ENCODE measurements at regions not wholly inside any gene's neighbourhood (a gene's known extent, or its start where the extent isn't known, plus 50 kb on each side); places are given as distances from the start of the nearest gene placed in this dataset.

- Mint-ChIP-seq H3K27me3 (ENCODE audit: low read depth) (peaks cover 8% of the 10 kb centered on the region), H3K36me3 (ENCODE audit: insufficient read depth) (no peaks in the 10 kb centered on the region), H3K9me3 (no peaks in the 10 kb centered on the region), H3K4me1 (ENCODE audit: low read depth) (no peaks in the 10 kb centered on the region), H3K4me3 (no peak overlapping the region)
- no peak for ATAC-seq
- no peak for DNase-seq
These were observed 312.9 kb upstream of the PODXL start for GRCh38 chr7:131869169-131869844.

DNA sequence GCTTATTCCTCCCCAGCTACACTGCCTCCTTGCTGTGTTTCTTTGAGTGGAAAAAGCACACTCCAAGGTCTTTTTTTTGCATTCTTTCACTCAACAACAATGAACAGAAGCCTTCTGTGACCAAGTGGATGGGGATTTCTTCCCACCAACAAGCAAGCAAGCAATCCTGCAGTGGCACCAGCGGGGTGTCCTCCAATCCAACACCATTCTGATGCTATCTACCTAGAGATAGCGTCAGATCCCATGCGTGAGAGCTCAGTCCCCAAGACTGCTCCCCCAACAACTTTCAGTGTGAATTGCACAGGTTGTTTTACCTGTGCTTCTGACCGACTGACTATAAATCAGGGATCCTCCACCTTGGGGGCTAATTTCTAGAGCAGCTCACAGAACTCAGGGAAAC lies 311.0 kb upstream of the PODXL start:
- H3K36me3 Mint-ChIP-seq (ENCODE audit: insufficient read depth) = no peaks in the 10 kb centered on the region
- peaks cover 3% of the 10 kb centered on the region for H3K27me3 Mint-ChIP-seq (ENCODE audit: low read depth)
- no peak for DNase-seq
- H3K4me1 Mint-ChIP-seq (ENCODE audit: low read depth) = no peaks in the 10 kb centered on the region
- no peak for ATAC-seq
- H3K9me3 Mint-ChIP-seq = no peaks in the 10 kb centered on the region
- H3K4me3 Mint-ChIP-seq = no peak overlapping the region

GRCh38 chr7:131865911-131866310 lies 309.5 kb upstream of the PODXL start:
- Mint-ChIP-seq H3K4me3 (no peak overlapping the region), H3K9me3 (no peaks in the 10 kb centered on the region), H3K4me1 (ENCODE audit: low read depth) (no peaks in the 10 kb centered on the region), H3K36me3 (ENCODE audit: insufficient read depth) (no peaks in the 10 kb centered on the region), H3K27me3 (ENCODE audit: low read depth) (no peaks in the 10 kb centered on the region)
- DNase-seq (no peak), ATAC-seq (no peak)

GRCh38 chr7:131861620-131862346 lies 305.4 kb upstream of the PODXL start:
- DNase-seq (no peak), ATAC-seq (no peak)
- Mint-ChIP-seq H3K36me3 (ENCODE audit: insufficient read depth) (no peaks in the 10 kb centered on the region), H3K9me3 (no peaks in the 10 kb centered on the region), H3K27me3 (ENCODE audit: low read depth) (no peaks in the 10 kb centered on the region), H3K4me1 (ENCODE audit: low read depth) (no peaks in the 10 kb centered on the region), H3K4me3 (no peak overlapping the region)

- H3K36me3 Mint-ChIP-seq (ENCODE audit: insufficient read depth) = no peaks in the 10 kb centered on the region
- no peaks in the 10 kb centered on the region for H3K9me3 Mint-ChIP-seq
- DNase-seq (peak; percentile 8), ATAC-seq (peak; percentile 58 to 74)
- no peak overlapping the region for H3K4me3 Mint-ChIP-seq
- no peaks in the 10 kb centered on the region for H3K4me1 Mint-ChIP-seq (ENCODE audit: low read depth)
- no peaks in the 10 kb centered on the region for H3K27me3 Mint-ChIP-seq (ENCODE audit: low read depth)
These were observed 302.9 kb upstream of the PODXL start for GRCh38 chr7:131859147-131859821.

DNA sequence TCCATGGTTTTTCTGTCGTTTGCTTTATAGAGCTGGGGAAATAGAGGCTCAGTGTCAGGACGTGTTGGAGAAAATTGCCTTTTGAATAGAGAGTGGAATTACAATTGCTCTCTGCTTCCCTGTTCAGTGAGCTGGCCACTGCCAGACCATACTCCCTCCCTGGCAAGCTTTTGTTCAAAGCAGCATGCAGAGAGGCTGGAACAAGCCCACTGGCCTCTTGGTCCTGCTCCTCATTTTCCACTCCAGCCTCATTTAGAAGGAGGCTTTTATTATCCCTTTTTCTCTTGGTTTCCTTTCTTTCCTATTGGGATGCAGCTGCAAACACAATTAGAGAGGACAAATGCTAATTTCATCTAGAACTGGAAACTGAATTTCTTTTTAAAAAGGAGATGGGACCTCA lies 302.2 kb upstream of the PODXL start:
- Mint-ChIP-seq H3K36me3 (ENCODE audit: insufficient read depth) (no peaks in the 10 kb centered on the region), H3K27me3 (ENCODE audit: low read depth) (peaks cover 4% of the 10 kb centered on the region), H3K4me1 (ENCODE audit: low read depth) (no peaks in the 10 kb centered on the region), H3K9me3 (no peaks in the 10 kb centered on the region), H3K4me3 (no peak overlapping the region)
- DNase-seq (no peak), ATAC-seq (no peak)

GRCh38 chr7:131849472-131849871 lies 293.0 kb upstream of the PODXL start:
- H3K9me3 Mint-ChIP-seq = no peaks in the 10 kb centered on the region
- H3K36me3 Mint-ChIP-seq (ENCODE audit: insufficient read depth) = no peaks in the 10 kb centered on the region
- ATAC-seq (no peak), DNase-seq (no peak)
- H3K4me1 Mint-ChIP-seq (ENCODE audit: low read depth) = no peaks in the 10 kb centered on the region
- no peak overlapping the region for H3K4me3 Mint-ChIP-seq
- H3K27me3 Mint-ChIP-seq (ENCODE audit: low read depth) = peaks cover 8% of the 10 kb centered on the region

DNA sequence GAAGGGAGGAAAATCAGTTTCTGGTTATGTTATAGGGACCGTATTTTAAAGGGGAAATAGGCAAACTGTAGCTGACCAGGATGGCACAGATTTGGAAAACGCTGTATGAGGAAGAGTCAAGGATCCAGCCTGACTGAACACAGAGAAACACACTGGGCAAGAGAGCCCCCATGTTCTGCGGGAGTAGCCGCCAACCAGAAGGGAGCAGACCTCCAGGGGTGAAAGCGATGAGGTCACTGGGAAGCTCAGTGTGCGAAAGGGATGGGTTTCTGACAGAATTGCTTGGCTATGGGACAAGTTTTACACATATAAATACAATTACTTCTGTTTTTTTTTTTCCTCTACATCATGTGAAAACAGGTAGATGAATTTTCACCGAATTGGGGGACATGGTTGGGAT lies 291.6 kb upstream of the PODXL start:
- no peaks in the 10 kb centered on the region for H3K36me3 Mint-ChIP-seq (ENCODE audit: insufficient read depth)
- no peak overlapping the region for H3K4me3 Mint-ChIP-seq
- ATAC-seq (no peak), DNase-seq (no peak)
- H3K9me3 Mint-ChIP-seq = no peaks in the 10 kb centered on the region
- H3K4me1 Mint-ChIP-seq (ENCODE audit: low read depth) = no peaks in the 10 kb centered on the region
- H3K27me3 Mint-ChIP-seq (ENCODE audit: low read depth) = peaks cover 3% of the 10 kb centered on the region

DNA sequence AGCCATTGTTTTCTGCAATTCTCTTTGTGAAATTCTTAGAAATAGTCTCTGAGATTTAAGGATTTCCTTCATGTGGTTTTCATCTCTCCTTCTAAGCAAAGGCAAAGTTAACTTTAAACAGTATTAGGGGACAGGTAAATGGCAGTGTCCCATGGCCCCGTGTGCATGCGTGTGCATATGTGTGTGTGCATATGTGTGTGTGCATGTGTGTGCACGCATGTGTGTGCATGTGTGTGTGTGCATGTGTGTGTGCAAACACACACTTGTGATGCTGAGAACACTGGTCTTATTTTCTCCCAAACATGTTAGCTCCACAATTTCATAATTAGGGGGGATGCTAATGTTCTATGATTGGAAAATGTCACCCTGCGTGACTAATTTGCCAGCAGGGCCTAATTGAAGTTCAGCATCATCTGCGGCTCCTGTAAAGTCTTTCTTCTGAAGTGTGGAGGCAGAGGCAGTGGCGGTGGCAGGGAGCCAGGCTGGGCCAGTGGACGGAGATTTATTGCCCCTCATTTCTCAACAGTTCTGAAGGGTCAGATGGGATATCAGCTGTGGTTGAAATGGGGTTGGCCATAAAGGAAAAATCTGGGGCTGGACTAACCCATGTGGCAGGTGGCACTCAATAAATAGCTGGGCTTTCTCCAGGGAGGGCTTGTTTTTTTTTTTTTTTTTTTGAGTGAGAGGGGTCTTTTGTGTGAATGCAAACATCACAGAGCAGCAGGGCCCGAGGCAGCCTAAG lies 289.3 kb upstream of the PODXL start:
- H3K4me3 Mint-ChIP-seq = no peak overlapping the region
- H3K9me3 Mint-ChIP-seq = no peaks in the 10 kb centered on the region
- H3K36me3 Mint-ChIP-seq (ENCODE audit: insufficient read depth) = no peaks in the 10 kb centered on the region
- H3K4me1 Mint-ChIP-seq (ENCODE audit: low read depth) = no peaks in the 10 kb centered on the region
- DNase-seq = no peak
- ATAC-seq = no peak
- peaks cover 3% of the 10 kb centered on the region for H3K27me3 Mint-ChIP-seq (ENCODE audit: low read depth)

GRCh38 chr7:131844369-131844768 lies 287.9 kb upstream of the PODXL start:
- H3K4me3 Mint-ChIP-seq = no peak overlapping the region
- DNase-seq (no peak), ATAC-seq (no peak)
- H3K9me3 Mint-ChIP-seq = no peaks in the 10 kb centered on the region
- no peaks in the 10 kb centered on the region for H3K36me3 Mint-ChIP-seq (ENCODE audit: insufficient read depth)
- H3K4me1 Mint-ChIP-seq (ENCODE audit: low read depth) = no peaks in the 10 kb centered on the region
- peaks cover 3% of the 10 kb centered on the region for H3K27me3 Mint-ChIP-seq (ENCODE audit: low read depth)

- H3K27me3 Mint-ChIP-seq (ENCODE audit: low read depth) = peaks cover 1% of the 10 kb centered on the region
- no peak overlapping the region for H3K4me3 Mint-ChIP-seq
- ATAC-seq (no peak), DNase-seq (no peak)
- no peaks in the 10 kb centered on the region for H3K4me1 Mint-ChIP-seq (ENCODE audit: low read depth)
- H3K9me3 Mint-ChIP-seq = no peaks in the 10 kb centered on the region
- no peaks in the 10 kb centered on the region for H3K36me3 Mint-ChIP-seq (ENCODE audit: insufficient read depth)
These were observed 287.5 kb upstream of the PODXL start for GRCh38 chr7:131843898-131844331.

DNA sequence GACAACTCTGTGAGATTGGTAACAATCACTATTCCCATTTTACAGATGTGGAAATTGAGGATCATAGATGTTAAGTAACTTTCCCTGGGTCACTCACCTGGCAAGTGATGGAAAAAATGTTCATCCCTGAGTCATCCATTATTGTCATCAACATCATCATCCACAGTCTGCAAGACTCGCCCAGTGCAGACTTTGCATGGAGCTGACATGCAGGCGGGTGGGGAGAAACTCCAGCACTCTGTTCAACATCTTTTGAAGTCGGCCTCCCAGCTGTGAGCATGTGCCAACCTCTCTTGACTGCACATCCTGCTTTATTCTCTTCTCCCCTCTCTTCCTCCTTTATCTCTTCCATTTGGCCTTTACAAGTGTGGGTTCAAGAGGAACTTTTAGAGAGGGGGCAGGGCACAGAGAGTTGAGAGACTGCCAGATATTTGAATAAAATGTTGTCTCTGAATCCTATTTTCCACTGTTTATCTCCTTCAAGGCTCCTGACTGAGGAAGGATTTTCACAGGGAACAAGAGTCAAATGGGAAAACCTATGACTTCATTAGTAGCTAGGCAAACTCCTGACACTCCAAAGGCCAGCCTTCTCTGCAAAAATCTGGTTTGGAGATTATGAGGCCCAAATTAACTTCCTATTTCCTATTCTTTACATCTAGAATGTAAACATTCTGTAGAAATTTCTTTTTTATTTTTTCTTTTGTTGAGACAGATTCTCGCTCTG lies 283.7 kb upstream of the PODXL start:
- no peak for DNase-seq
- no peaks in the 10 kb centered on the region for H3K9me3 Mint-ChIP-seq
- H3K4me1 Mint-ChIP-seq (ENCODE audit: low read depth) = no peaks in the 10 kb centered on the region
- no peaks in the 10 kb centered on the region for H3K27me3 Mint-ChIP-seq (ENCODE audit: low read depth)
- ATAC-seq = no peak
- no peaks in the 10 kb centered on the region for H3K36me3 Mint-ChIP-seq (ENCODE audit: insufficient read depth)
- H3K4me3 Mint-ChIP-seq = no peak overlapping the region

GRCh38 chr7:131836733-131837132 lies 280.3 kb upstream of the PODXL start:
- ATAC-seq (no peak), DNase-seq (no peak)
- no peaks in the 10 kb centered on the region for H3K36me3 Mint-ChIP-seq (ENCODE audit: insufficient read depth)
- no peaks in the 10 kb centered on the region for H3K4me1 Mint-ChIP-seq (ENCODE audit: low read depth)
- no peak overlapping the region for H3K4me3 Mint-ChIP-seq
- H3K9me3 Mint-ChIP-seq = no peaks in the 10 kb centered on the region
- peaks cover 14% of the 10 kb centered on the region for H3K27me3 Mint-ChIP-seq (ENCODE audit: low read depth)

- no peak overlapping the region for H3K4me3 Mint-ChIP-seq
These were observed 278.7 kb upstream of the PODXL start for GRCh38 chr7:131835141-131835540.

More at GRCh38 chr7:131835141-131835540, 278.7 kb upstream of the PODXL start:
- no peak for DNase-seq
- H3K4me1 Mint-ChIP-seq (ENCODE audit: low read depth) = no peaks in the 10 kb centered on the region
- no peaks in the 10 kb centered on the region for H3K9me3 Mint-ChIP-seq
- H3K36me3 Mint-ChIP-seq (ENCODE audit: insufficient read depth) = no peaks in the 10 kb centered on the region
- no peak for ATAC-seq
- peaks cover 28% of the 10 kb centered on the region for H3K27me3 Mint-ChIP-seq (ENCODE audit: low read depth)

All from activated T-cell treated with anti-CD3 and anti-CD28 coated beads, Interleukin-2, amount 50 U/mL, for 4 hours (primary cell).